DOHH2 (cell line): ENCODE measurements at regions not wholly inside any gene's neighbourhood (a gene's known extent, or its start where the extent isn't known, plus 50 kb on each side); places are given as distances from the start of the nearest gene placed in this dataset.

Experiments
- H3F3A ChIP-seq: fragments of 200-600 bp; sonication (generic), shearing (Covaris generic); 2 replicates; pipeline ENCODE4 v1.6.0; 2016; ENCODE audit warnings: antibody characterized with exemption, mild to moderate bottlenecking; ENCODE audit not compliant: control insufficient read depth, insufficient read depth
- H3K27ac ChIP-seq: fragments of 200-600 bp; sonication (generic); 2 replicates; pipeline ENCODE4 v1.5.1; 2014; ENCODE audit warnings: low read depth, mild to moderate bottlenecking, low read length, moderate library complexity
- H3K27me3 ChIP-seq: fragments of 200-600 bp; sonication (generic); 2 replicates; pipeline ENCODE4 v1.6.1; 2014; ENCODE audit warnings: mild to moderate bottlenecking, low read length, mixed read lengths; ENCODE audit not compliant: control insufficient read depth
- H3K36me3 ChIP-seq: fragments of 200-600 bp; sonication (generic); 2 replicates; pipeline ENCODE4 v1.6.1; 2014; ENCODE audit warnings: mild to moderate bottlenecking, low read length, moderate library complexity, mixed read lengths; ENCODE audit not compliant: control insufficient read depth
- H3K4me1 ChIP-seq: fragments of 200-600 bp; sonication (generic); 2 replicates; pipeline ENCODE4 v1.6.1; 2014; ENCODE audit warnings: mild to moderate bottlenecking, low read length, mixed read lengths; ENCODE audit not compliant: control insufficient read depth
- H3K4me2 ChIP-seq: fragments of 200-600 bp; sonication (generic); 2 replicates; pipeline ENCODE4 v1.6.0; 2014; ENCODE audit warnings: mild to moderate bottlenecking, low read length, moderate library complexity
- H3K4me3 ChIP-seq: fragments of 200-600 bp; sonication (generic); 2 replicates; pipeline ENCODE4 v1.5.1; 2014; ENCODE audit warnings: mild to moderate bottlenecking, low read length, mixed read lengths
- H3K79me2 ChIP-seq: fragments of 200-600 bp; sonication (generic); 2 replicates; pipeline ENCODE4 v1.6.1; 2014; ENCODE audit warnings: mild to moderate bottlenecking, low read length, mixed read lengths; ENCODE audit not compliant: control insufficient read depth
- H3K9me2 ChIP-seq: fragments of 200-600 bp; sonication (generic); replicated peaks from 2 replicates; pipeline ENCODE4 v1.6.1; 2014; ENCODE audit warnings: mild to moderate bottlenecking, low read length, mixed read lengths; ENCODE audit not compliant: control insufficient read depth
- H3K9me3 ChIP-seq: fragments of 200-600 bp; sonication (generic); 2 replicates; pipeline ENCODE4 v1.6.1; 2014; ENCODE audit warnings: antibody characterized with exemption, low read length, mixed read lengths; ENCODE audit not compliant: control insufficient read depth, insufficient read depth
- H4K20me1 ChIP-seq: fragments of 200-600 bp; sonication (generic); 2 replicates; pipeline ENCODE4 v1.6.0; 2014; ENCODE audit warnings: low read depth, mild to moderate bottlenecking, antibody characterized with exemption, low read length, moderate library complexity; ENCODE audit not compliant: control insufficient read depth, insufficient read depth
- CTCF ChIP-seq: fragments of 200-600 bp; sonication (generic); IDR thresholded peaks from one replicate; pipeline ENCODE4 v1.5.1; 2014; ENCODE audit warnings: antibody characterized with exemption, mild to moderate bottlenecking, low read depth, low read length; ENCODE audit not compliant: poor library complexity, severe bottlenecking
- EZH2phosphoT487 ChIP-seq: fragments of 200-600 bp; sonication (generic); IDR thresholded peaks from 2 replicates; pipeline ENCODE4 v1.6.1; 2017; ENCODE audit warnings: borderline replicate concordance, mild to moderate bottlenecking, antibody characterized with exemption, low read length, moderate library complexity, mixed read lengths

DNA sequence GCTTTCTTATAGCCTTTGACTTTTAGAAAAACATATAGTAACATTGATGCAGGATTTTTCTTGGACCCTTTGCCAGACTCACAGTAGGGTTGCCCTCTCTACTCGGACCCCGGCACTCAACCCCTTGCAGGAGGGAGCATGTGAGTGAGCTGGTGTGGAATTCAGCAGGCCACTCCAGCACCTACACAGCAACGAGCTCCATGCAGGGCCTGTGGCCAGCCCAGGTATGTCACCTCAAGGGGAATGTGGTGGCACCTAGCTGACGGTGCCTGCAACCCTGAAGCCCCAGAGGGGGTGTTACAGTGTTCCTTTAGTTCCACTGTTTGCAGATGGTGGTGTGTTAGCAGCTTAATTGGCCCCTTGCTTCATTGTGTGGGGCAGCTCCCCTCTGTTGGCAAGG, 414.9 kb downstream of the KCNJ2 start:
- Histone ChIP-seq H3K27me3 (no peaks in the 10 kb centered on the region), H3K4me1 (no peaks in the 10 kb centered on the region), H4K20me1 (no peaks in the 10 kb centered on the region), H3K9me2 (no peaks in the 10 kb centered on the region), H3F3A (no peaks in the 10 kb centered on the region), H3K9me3 (no peaks in the 10 kb centered on the region), H3K4me3 (no peak overlapping the region), H3K79me2 (no peaks in the 10 kb centered on the region), H3K4me2 (no peak overlapping the region), H3K36me3 (no peaks in the 10 kb centered on the region), H3K27ac (no peak overlapping the region)
- TF ChIP-seq CTCF (no peak), EZH2phosphoT487 (no peak)

GRCh38 chr17:70588003-70588402, 418.7 kb downstream of the KCNJ2 start:
- no peaks in the 10 kb centered on the region for H3K9me3 ChIP-seq
- H4K20me1 ChIP-seq, result no peaks in the 10 kb centered on the region
- H3K27ac ChIP-seq, result no peak overlapping the region
- no peak for TF ChIP-seq EZH2phosphoT487
- TF ChIP-seq CTCF, result no peak
- no peaks in the 10 kb centered on the region for H3K79me2 ChIP-seq
- H3K36me3 ChIP-seq, result no peaks in the 10 kb centered on the region
- H3K9me2 ChIP-seq, result no peaks in the 10 kb centered on the region
- H3K4me1 ChIP-seq, result no peaks in the 10 kb centered on the region
- no peaks in the 10 kb centered on the region for H3K27me3 ChIP-seq
- H3K4me2 ChIP-seq, result no peak overlapping the region
- H3F3A ChIP-seq, result no peaks in the 10 kb centered on the region
- H3K4me3 ChIP-seq, result no peak overlapping the region

DNA sequence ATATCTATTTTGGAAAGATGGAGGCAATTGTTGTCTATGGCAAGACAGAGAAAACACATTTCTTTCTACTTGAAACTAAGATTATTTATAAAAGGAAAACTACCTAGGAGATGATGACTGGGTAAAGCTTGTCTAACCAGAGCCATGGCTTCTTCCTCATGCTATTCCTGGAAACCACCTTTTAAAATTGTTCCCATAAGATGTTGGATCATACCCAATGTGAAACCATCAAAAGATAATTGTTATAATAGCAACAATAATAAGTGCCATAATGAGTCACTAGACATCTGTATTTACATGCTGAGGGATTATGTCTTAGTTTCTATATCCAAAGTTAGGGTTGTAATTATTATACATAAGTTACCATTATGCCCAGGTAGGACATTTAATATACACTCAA, 428.4 kb downstream of the KCNJ2 start:
- H3F3A ChIP-seq, result no peaks in the 10 kb centered on the region

More for the DNA sequence above, 428.4 kb downstream of the KCNJ2 start:
- Histone ChIP-seq H3K36me3 (no peaks in the 10 kb centered on the region), H3K9me3 (no peaks in the 10 kb centered on the region), H3K27ac (no peak overlapping the region), H3K27me3 (no peaks in the 10 kb centered on the region), H3K9me2 (no peaks in the 10 kb centered on the region), H4K20me1 (no peaks in the 10 kb centered on the region), H3K4me3 (no peak overlapping the region), H3K4me1 (no peaks in the 10 kb centered on the region), H3K79me2 (no peaks in the 10 kb centered on the region), H3K4me2 (no peak overlapping the region)
- TF ChIP-seq EZH2phosphoT487 (no peak), CTCF (no peak)
